Embryonic facial prominence (tissue), 1 donor: ENCODE measurements at regions not wholly inside any gene's neighbourhood (a gene's known extent, or its start where the extent isn't known, plus 50 kb on each side); places are given as distances from the start of the nearest gene placed in this dataset.

Experiments used
- DNase-seq: peaks from one replicate; pipeline ENCODE4 v3.0.0-alpha.2; 2016; ENCODE audit errors: extremely low spot score

GRCh38 chr13:30107521-30108136 is 199.7 kb downstream of the KATNAL1 start:
- DNase-seq = no peak

DNA sequence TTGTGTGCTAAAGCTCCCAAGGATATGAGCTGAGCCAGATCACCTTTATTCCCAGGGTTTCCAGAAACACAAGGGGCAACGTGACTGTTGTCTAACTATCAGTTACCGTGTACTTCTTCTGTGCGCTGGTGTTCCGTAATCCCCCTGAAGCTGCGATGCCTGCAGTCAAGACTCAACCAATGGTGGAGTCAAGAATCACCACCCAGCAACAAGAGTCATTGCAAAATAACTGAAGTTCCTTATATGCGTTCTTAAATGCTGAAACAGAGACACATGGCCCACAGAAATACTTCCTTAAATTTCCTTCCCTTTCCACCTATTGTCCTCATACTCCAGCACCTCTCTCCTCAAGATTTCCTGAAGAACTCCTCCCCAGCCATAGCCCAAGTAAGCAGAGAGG is 200.2 kb downstream of the KATNAL1 start:
- no peak for DNase-seq

- no peak for DNase-seq
Observed at GRCh38 chr13:30105381-30105780, 202.0 kb downstream of the KATNAL1 start.

GRCh38 chr13:30103161-30103840 is 204.1 kb downstream of the KATNAL1 start:
- no peak for DNase-seq

GRCh38 chr13:30100226-30100625 is 207.1 kb downstream of the KATNAL1 start:
- no peak for DNase-seq

- no peak for DNase-seq
Observed at GRCh38 chr13:30097701-30098100, 209.7 kb downstream of the KATNAL1 start.

DNA sequence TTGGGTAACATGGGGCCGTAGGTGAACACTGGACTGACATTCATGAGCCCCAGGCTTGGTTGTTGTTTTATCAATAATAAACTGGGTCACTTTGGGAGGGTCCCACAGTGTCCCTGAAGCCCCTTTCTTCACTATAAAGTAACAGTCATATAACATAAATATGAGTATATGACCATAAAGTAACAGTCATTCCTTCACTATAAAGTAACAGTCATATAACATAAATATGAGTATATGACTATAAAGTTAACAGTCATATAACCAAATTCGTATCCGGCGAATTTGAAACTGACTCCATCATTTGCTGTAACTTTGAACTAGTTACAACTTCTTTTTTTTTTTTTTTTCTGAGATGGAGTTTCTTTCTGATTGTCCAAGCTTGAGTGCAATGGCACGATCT is 210.3 kb downstream of the KATNAL1 start:
- DNase-seq = no peak

- DNase-seq = no peak
Observed at GRCh38 chr13:30094015-30094414, 213.3 kb downstream of the KATNAL1 start.

DNA sequence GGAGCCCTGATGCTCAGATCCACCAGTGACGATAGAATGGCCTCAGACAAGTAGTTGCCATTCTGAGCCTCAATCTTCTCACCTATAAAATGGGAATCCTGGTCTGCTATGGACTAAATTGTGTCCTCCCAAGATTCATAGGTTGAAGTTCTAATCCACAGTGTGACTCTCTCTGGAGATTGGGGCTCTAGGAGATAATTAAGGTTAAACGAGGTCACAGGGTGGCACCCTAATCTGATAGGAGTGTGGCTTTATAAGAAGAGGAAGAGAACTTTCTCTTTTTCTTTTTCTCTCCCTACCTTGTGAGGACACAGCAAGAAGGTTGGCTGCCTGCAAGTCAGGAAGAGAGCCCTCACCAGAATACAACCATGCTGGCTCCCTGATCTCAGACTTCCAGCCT is 214.1 kb downstream of the KATNAL1 start:
- no peak for DNase-seq

- no peak for DNase-seq
Observed at GRCh38 chr13:30091691-30092090, 215.7 kb downstream of the KATNAL1 start.

GRCh38 chr13:30091035-30091434 is 216.3 kb downstream of the KATNAL1 start:
- no peak for DNase-seq

GRCh38 chr13:30088312-30088855 is 219.0 kb downstream of the KATNAL1 start:
- no peak for DNase-seq

DNA sequence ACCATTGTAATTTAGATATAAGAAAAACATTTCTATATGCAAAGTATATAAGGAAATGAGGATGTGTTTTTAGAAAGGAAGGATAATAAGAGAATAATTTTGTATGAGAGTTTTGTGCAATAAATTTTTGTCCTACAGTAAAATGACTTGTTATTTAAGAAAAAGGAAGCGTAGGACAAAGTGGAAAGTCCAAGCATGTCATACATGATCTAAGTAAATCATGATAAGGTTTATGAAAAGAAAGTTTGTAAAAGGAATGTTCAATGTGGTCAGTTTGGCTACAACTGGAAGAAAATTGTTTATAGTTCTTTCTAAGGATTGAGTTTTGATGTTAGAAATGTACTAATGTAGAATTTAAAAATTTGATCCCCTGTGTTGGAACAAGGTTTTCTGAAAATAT is 222.3 kb downstream of the KATNAL1 start:
- DNase-seq = no peak

- DNase-seq = no peak
Observed at GRCh38 chr13:30082391-30082790, 225.0 kb downstream of the KATNAL1 start.

DNA sequence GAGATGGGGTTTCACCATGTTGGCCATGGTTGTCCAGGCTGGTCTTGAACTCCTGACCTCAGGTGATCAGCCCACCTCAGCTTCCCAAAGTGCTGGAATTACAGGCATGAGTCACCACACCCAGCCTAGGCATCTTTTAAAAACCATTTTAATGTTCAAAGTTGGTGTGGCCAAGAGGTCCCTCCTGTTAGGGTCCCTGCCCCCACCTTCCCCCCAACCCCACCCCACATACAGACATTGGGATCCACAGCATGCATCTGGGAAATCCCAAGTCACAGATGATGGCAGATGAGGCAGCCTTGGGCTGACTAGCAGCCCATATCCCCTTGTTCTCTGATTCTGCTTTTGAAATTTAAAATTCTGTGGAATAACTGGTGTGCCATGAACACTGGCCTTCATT is 226.0 kb downstream of the KATNAL1 start:
- no peak for DNase-seq

DNA sequence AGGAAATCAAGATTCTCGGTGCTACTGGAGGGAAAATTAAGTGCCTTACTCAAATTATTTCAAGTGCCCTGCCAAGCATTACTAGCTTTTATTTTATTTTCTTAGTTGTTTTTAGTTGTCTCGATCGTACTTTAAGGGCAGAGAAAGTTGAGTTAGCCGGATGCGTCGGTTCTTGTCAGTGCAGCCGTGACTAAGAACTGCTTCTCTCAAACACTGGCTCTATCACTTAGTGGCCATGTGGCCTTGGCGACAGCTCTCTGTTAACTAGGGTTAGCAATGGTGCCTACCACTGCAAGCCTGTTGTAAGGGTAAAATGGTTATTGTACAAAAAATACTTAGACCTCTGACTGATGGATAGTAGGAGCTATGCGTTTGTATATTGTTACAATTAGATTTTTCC is 227.8 kb downstream of the KATNAL1 start:
- no peak for DNase-seq

GRCh38 chr13:30078059-30078458 is 227.6 kb upstream of the UBL3 start:
- no peak for DNase-seq

DNA sequence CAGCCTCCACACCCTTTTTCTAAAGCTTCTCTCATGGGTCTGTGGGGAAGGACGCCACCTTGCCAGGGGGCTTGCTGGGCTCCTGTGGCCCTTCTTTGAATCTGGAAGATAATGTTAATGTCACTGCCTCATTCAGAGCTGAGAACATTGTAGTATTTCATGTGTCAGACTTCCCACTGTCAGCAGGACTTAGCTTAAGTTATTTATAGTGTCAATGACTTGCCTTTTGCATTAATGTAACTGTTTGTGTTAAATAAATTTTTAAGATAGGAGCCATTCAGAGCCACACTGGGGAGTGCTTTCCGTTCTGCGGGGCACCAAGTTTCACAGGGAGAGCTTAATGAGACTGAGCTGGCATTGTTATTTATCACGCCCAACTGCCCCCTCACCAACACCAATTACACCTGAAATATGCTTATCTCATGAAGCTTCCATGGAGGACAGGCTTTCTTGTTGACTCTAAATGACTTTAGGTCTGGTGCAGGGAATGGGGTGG is 226.9 kb upstream of the UBL3 start:
- no peak for DNase-seq

DNA sequence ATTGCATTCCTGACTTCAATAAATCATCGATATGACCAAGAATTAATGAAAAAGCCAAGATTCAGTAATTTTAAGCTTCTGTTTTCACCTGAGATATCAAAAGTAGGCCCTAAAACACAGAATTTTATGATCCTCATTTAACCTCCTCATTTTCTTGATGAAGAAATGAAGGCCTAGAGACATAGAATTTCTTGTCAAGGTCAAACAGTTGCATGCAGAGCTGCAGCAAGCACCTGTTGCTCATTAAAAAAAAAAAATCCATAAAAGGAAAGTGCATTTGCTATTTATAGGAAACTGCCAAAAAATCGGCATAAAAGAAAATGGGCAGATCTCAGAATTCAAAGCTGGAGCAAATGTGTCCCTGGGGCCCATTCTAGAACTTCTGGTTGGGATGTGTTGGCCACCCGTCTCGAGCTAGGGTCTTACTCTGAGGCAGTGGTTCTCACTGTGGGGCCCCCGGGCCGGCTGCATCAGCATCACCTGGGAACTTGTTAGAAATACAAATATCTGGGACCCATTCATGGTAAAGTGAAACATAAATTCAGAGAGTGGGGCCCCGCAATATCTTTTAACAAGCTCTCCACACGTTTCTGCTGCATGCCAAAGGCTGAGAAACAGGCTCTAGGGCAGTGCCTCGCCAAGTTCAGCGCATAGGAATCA is 224.7 kb upstream of the UBL3 start:
- DNase-seq = no peak

DNA sequence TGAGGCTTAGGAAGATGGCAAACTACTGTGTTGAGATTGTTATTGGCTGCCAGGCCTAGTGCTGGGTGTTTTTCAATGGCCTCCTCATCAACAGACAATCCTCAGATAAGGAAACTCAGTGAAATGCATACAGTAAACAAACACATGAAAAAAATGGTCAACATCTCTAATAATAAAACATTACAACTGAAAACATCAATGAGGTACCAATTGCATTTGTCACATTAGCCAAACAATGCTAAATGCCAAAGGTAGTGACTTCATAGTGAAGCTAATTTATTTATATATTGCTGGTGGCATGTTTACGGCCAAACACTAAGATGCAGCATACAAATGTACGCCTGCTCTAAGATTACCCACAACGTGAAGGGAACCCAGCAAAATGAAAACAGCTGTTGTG is 224.0 kb upstream of the UBL3 start:
- DNase-seq = no peak

GRCh38 chr13:30072818-30073186 is 222.4 kb upstream of the UBL3 start:
- DNase-seq = no peak

DNA sequence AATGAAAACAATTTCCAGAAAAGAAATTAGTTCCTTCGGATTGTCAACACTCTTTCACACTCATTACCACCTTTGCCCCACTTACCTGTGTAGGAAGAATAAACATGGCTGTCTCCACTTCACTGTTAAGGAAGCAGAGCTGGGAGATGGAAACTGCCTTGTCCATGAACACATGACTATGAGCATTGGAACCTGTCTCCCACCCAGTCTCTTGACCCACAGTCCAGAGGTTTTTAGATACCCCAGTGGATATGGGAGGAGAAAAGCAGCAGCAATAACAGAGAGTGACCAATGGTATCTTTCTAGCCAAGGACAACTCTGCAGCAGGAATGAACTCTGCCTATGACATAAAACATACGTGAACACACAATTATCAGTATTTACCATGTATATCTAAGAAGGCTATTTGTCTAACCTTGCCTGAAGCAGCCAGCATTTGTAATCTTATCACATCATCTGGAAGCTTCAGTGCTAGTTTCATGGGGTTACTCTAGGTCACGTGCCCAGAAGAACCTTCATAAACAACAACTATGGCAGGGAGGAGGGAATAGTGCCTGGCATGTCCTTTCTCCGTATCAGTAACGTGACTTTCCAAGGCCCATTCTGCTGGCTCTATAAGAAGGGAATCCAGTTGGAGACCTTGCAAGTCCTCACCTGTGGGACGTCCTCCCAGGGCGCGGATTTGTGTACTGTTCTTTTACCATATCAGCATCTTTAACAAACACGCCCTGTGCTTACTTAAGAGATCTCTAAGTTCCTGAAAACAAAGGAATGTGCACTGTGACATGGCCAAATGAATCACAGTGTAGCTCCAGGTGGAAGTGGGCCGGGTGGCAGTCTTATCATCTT is 221.8 kb upstream of the UBL3 start:
- DNase-seq = no peak
